Epithelial cell of esophagus (primary cell): ENCODE measurements at regions not wholly inside any gene's neighbourhood (a gene's known extent, or its start where the extent isn't known, plus 50 kb on each side); places are given as distances from the start of the nearest gene placed in this dataset.

Experiments
- DNase-seq: peaks from one replicate; pipeline ENCODE4 v3.0.0; 2010; ENCODE audit warnings: low read depth
- H3K4me3 ChIP-seq: 2 replicates; pipeline ENCODE4 v1.5.1; 2011; ENCODE audit warnings: mild to moderate bottlenecking, low read length, control low read depth
- TF ChIP-seq, protein P1 (sequence below): IDR thresholded peaks from 2 replicates; pipeline ENCODE4 v1.5.1; 2011; ENCODE audit warnings: low read depth, mild to moderate bottlenecking, low read length, control low read depth, inconsistent platforms; ENCODE audit not compliant: insufficient read depth; ENCODE audit errors: missing control alignments

DNA sequence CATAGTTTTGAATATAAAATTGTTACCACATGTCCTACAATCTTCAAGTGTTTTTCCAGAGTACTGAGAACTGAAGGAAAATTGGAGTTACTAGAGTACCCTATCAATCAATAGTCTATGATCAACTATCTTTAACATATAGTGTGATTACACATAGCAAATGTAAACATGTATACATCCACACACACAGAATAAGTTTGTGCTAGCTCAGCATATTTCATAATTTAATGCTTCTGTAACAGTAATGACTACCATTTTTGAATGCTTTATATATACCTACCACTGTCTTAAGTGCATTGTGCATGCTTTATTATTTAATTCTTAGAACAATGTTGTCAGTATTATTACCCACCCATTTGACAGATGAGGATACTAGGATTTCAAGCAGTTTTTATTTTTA lies 523.9 kb downstream of the HAO1 start:
- TF ChIP-seq, protein P1, sequence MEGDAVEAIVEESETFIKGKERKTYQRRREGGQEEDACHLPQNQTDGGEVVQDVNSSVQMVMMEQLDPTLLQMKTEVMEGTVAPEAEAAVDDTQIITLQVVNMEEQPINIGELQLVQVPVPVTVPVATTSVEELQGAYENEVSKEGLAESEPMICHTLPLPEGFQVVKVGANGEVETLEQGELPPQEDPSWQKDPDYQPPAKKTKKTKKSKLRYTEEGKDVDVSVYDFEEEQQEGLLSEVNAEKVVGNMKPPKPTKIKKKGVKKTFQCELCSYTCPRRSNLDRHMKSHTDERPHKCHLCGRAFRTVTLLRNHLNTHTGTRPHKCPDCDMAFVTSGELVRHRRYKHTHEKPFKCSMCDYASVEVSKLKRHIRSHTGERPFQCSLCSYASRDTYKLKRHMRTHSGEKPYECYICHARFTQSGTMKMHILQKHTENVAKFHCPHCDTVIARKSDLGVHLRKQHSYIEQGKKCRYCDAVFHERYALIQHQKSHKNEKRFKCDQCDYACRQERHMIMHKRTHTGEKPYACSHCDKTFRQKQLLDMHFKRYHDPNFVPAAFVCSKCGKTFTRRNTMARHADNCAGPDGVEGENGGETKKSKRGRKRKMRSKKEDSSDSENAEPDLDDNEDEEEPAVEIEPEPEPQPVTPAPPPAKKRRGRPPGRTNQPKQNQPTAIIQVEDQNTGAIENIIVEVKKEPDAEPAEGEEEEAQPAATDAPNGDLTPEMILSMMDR = no peak
- no peak overlapping the region for H3K4me3 ChIP-seq
- no peak for DNase-seq

DNA sequence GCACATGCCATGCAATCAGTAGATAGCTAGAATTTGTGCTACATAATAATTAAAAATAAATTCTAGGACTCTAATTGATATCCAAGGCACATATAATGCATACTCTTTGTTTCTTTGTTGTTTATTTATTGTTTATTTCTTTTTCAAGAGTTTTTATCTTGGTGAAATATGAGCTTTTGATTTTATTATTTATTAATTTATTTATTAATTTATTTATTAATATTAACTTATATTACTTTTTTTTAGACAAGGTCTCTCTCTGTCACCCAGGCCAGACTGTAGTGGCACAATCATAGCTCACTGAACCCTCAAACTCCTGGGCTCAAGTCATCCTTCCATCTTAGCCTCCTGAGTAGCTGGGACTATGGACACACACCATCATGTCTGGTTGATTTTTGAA lies 519.9 kb downstream of the HAO1 start:
- TF ChIP-seq, protein P1 = no peak
- H3K4me3 ChIP-seq = no peak overlapping the region
- DNase-seq = no peak

DNA sequence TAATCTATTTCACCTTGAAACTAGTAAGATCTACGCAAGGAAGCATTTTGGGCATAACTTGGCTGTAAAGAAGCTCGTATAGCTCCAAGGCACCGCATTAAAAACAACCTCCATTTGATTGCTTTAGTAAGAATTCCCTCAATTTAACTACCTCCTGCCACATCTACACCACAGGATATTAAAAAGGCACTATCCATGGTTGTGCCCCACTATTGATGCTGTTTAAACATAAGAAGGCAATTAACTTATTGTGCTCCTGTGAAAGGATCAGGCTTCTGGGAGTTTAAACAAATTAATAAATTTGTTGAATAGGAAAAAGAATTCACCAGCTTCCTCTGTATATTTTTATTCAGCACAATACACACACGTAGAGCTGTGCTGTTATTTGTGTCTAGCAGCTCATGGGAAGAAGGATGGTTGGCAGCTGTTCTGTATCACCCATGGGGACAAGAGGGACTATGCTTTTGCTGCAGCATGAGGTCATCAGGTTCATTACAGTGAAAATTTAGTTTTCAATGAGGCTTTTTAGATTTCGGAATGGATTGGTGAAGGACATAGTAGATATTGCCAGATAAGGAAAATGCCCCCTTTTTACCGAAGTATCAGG lies 513.3 kb downstream of the HAO1 start:
- TF ChIP-seq, protein P1 = no peak
- no peak overlapping the region for H3K4me3 ChIP-seq
- no peak for DNase-seq

DNA sequence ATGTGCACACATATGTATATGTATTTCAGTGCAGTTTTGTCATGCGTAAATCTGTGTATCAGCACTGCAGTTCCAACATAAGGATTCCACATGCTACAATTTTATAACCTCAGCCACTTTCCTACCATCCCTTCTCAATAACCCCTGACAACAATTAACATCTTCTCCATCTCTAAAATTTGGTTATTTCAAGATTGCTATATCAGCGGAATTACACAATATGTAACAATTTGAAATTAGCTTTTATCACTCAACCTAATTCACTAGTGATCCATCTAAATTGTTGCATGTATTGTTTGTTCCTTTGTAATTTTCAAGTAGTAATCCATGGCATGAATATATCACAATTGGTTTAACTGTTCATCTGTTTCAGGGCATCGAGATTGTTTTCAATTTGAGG lies 511.3 kb downstream of the HAO1 start:
- TF ChIP-seq, protein P1 = no peak
- no peak for DNase-seq
- no peak overlapping the region for H3K4me3 ChIP-seq

DNA sequence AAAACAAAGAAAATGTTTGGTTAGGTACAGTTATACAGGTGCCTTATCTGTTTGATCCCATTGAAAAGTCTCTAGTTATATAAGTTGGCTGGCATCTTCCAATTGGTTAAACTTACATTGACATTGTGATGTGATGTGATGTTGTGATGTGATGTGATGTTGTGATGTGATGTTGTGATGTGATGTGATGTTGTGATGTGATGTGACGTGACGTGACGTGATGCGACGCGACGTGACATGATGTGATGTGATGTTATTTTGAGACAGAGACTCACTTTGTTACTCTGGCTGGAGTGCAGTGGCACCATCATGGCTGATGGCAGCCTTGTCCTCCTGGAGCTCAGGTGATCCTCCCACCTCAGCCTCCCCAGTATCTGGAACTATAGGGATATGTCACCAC lies 507.6 kb downstream of the HAO1 start:
- TF ChIP-seq, protein P1 = no peak
- no peak overlapping the region for H3K4me3 ChIP-seq
- no peak for DNase-seq

DNA sequence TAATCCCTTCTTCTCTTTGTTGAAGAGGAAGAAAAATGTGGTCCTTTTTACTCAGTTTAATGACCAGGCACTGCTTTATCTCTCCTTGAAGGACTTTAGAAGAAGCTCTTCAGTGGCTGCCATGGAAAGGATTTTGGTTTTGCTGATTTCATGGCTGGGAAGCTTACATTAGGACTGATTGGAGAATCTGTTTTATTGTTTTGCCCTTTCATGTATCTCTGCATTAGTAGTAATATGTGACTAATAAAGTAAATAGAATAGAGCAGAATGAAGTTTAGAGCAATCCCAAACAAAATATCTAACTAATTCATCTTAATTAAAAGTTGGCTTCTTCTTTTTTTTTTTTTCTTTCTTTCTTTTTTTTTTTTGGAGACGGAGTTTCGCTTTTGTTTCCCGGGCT lies 502.9 kb downstream of the HAO1 start:
- DNase-seq = peak; percentile 3
- TF ChIP-seq, protein P1 = no peak

DNA sequence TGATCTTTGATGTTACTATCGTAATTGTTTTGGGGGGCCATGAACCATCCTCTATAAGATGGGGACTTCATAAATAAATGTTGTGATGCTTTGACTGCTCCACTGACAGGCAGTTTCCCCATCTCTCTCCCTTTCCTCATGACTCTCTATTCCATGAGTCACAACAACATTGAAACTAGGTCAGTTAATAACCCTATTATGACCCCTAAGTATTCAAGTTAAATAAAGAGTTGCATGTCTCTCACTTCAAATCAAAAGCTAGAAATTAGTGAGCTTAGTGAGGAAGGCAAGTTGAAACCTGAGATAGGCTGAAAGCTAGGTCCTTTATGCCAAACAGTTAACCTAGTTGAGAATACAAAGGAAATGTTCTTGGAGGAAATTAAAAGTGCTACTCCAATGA lies 491.0 kb downstream of the HAO1 start:
- TF ChIP-seq, protein P1 = no peak
- peak; percentile 58 for DNase-seq
- no peak overlapping the region for H3K4me3 ChIP-seq

More for the DNA sequence above, 502.9 kb downstream of the HAO1 start:
- no peak overlapping the region for H3K4me3 ChIP-seq
